Fibroblast of lung (primary cell): ENCODE measurements at regions not wholly inside any gene's neighbourhood (a gene's known extent, or its start where the extent isn't known, plus 50 kb on each side); places are given as distances from the start of the nearest gene placed in this dataset.

ENCODE experiments used
- CTCF ChIP-seq, 2 donors: IDR thresholded peaks in 1 of 2; conservative IDR thresholded peaks in 1 of 2; 1 replicate in 1 of 2; 2 replicates in 1 of 2; pipeline ENCODE4 v1.5.1; 2011 to 2012; ENCODE audit warnings: low read length in 2 of 2, control low read depth in 1 of 2, inconsistent platforms in 1 of 2, low read depth in 1 of 2, mild to moderate bottlenecking in 1 of 2
- EZH2 ChIP-seq: IDR thresholded peaks from 2 replicates; pipeline ENCODE4 v1.5.1; 2012; ENCODE audit warnings: low read length, control low read depth, mild to moderate bottlenecking; ENCODE audit errors: missing control alignments

DNA sequence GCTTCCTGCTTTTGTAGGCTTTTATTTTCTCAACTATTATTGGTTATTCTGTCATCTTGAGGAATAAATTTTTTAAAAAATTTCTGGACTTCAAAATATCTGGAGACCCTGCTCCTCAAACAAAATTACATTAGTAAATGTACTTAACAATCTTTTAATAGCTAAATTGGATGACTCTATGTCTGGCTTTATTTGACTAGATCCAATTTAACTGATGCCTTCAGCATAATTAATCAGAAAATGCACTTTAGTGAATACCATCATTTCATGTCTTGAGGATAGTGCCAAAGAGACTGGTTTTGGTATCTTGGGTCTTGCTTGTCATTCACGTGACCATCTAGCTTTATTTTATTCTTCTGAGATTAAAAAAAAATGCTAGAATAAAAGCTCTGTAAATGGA, 1301.2 kb downstream of the JRKL start:
- TF ChIP-seq CTCF (conservative IDR thresholded peaks at IDR 0.05 in 1 of 2, IDR thresholded peaks at IDR 0.05 in 1 of 2; ENCODE audit: low read depth in 1 of 2, low read length in 2 of 2) (no peak), EZH2 (no peak)
